HepG2 (cell line): ENCODE measurements at regions not wholly inside any gene's neighbourhood (a gene's known extent, or its start where the extent isn't known, plus 50 kb on each side); places are given as distances from the start of the nearest gene placed in this dataset.

Source experiments
- AGO2 ChIP-seq: fragments of 200-400 bp; formaldehyde crosslinking; optimal IDR thresholded peaks from 2 replicates; pipeline ENCODE3; 2017; ENCODE audit warnings: mild to moderate bottlenecking, low read depth, low read length, moderate library complexity
- BHLHE40 ChIP-seq: IDR thresholded peaks from 2 replicates; pipeline ENCODE4 v1.6.1; 2011; ENCODE audit warnings: low read length, improper control_type of control experiment
- GATAD2A ChIP-seq: IDR thresholded peaks from 2 replicates; pipeline ENCODE4 v1.6.1; 2016
- HIVEP1 ChIP-seq: sonication (generic); formaldehyde crosslinking; IDR thresholded peaks from 2 replicates; pipeline ENCODE4 v1.4.0; 2020; ENCODE audit warnings: mild to moderate bottlenecking, missing genetic modification reagents
- HOXA3 ChIP-seq: sonication (generic); formaldehyde crosslinking; IDR thresholded peaks from 2 replicates; pipeline ENCODE4 v1.5.0; 2020; ENCODE audit warnings: missing genetic modification reagents
- MXD3 ChIP-seq: IDR thresholded peaks from 2 replicates; pipeline ENCODE4 v1.6.1; 2016; ENCODE audit warnings: mild to moderate bottlenecking, missing biosample characterization, missing genetic modification reagents
- MYC ChIP-seq: sonication (generic); formaldehyde crosslinking; IDR thresholded peaks from 2 replicates; pipeline ENCODE4 v1.9.0; 2021; ENCODE audit warnings: missing genetic modification reagents, borderline replicate concordance
- NCOA2 ChIP-seq: sonication (generic); formaldehyde crosslinking; IDR thresholded peaks from 2 replicates; pipeline ENCODE4 v1.8.0; 2022; ENCODE audit warnings: inconsistent platforms
- NR2C2 ChIP-seq: sonication (generic); formaldehyde crosslinking; IDR thresholded peaks from 2 replicates; pipeline ENCODE4 v1.4.0; 2020; ENCODE audit warnings: missing genetic modification reagents, mild to moderate bottlenecking, moderate library complexity, borderline replicate concordance
- PRDM4 ChIP-seq: sonication (generic); formaldehyde crosslinking; IDR thresholded peaks from 2 replicates; pipeline ENCODE4 v1.9.0; 2021; ENCODE audit warnings: missing genetic modification reagents, borderline replicate concordance
- PRMT3 ChIP-seq: sonication (generic); formaldehyde crosslinking; IDR thresholded peaks from 2 replicates; pipeline ENCODE4 v1.8.1; 2022; ENCODE audit warnings: low read depth, mild to moderate bottlenecking, moderate library complexity, missing genetic modification reagents, borderline replicate concordance
- RBAK ChIP-seq: sonication (generic); formaldehyde crosslinking; IDR thresholded peaks from 2 replicates; pipeline ENCODE4 v1.5.1; 2020; ENCODE audit warnings: mild to moderate bottlenecking, missing genetic modification reagents
- SAP130 ChIP-seq: IDR thresholded peaks from 2 replicates; pipeline ENCODE4 v1.6.1; 2016; ENCODE audit warnings: low read depth
- TERF1 ChIP-seq: sonication (generic); formaldehyde crosslinking; IDR thresholded peaks from 2 replicates; pipeline ENCODE4 v1.8.0; 2022; ENCODE audit warnings: mild to moderate bottlenecking, missing genetic modification reagents, moderate library complexity
- ZMYM4 ChIP-seq: sonication (generic); formaldehyde crosslinking; IDR thresholded peaks from 2 replicates; pipeline ENCODE4 v1.8.1; 2023; ENCODE audit warnings: mild to moderate bottlenecking, missing genetic modification reagents
- ZNF138 ChIP-seq: sonication (generic); formaldehyde crosslinking; IDR thresholded peaks from 2 replicates; pipeline ENCODE4 v1.5.0; 2020; ENCODE audit warnings: mild to moderate bottlenecking, low read depth, missing genetic modification reagents
- ZNF205 ChIP-seq: IDR thresholded peaks from 2 replicates; pipeline ENCODE4 v1.6.1; 2018; ENCODE audit warnings: missing biosample characterization, missing genetic modification reagents
- ZNF275 ChIP-seq: sonication (generic); formaldehyde crosslinking; IDR thresholded peaks from 2 replicates; pipeline ENCODE4 v1.8.0; 2022; ENCODE audit warnings: missing genetic modification reagents, mild to moderate bottlenecking, inconsistent platforms, borderline replicate concordance
- ZNF34 ChIP-seq: sonication (generic); formaldehyde crosslinking; IDR thresholded peaks from 2 replicates; pipeline ENCODE4 v1.4.0; 2020; ENCODE audit warnings: mild to moderate bottlenecking, missing genetic modification reagents, borderline replicate concordance
- ZNF382 ChIP-seq: sonication (generic); formaldehyde crosslinking; IDR thresholded peaks from 2 replicates; pipeline ENCODE4 v1.5.0; 2020; ENCODE audit warnings: missing genetic modification reagents, mild to moderate bottlenecking, borderline replicate concordance
- ZNF451 ChIP-seq: sonication (generic); formaldehyde crosslinking; IDR thresholded peaks from 2 replicates; pipeline ENCODE4 v1.5.0; 2020; ENCODE audit warnings: mild to moderate bottlenecking, missing genetic modification reagents
- ZNF512 ChIP-seq: sonication (generic); formaldehyde crosslinking; IDR thresholded peaks from 2 replicates; pipeline ENCODE4 v1.4.0; 2020; ENCODE audit warnings: mild to moderate bottlenecking, missing genetic modification reagents
- ZNF513 ChIP-seq: sonication (generic); formaldehyde crosslinking; conservative IDR thresholded peaks from 2 replicates; pipeline ENCODE4 v1.5.0; 2020; ENCODE audit warnings: missing genetic modification reagents

- no peak for TF ChIP-seq PRDM4 (CRISPR knock-in tag)
- peak; percentile 49; the same call in 1 of the 2 replicates for TF ChIP-seq HOXA3 (CRISPR knock-in tag)
- TF ChIP-seq ZNF138 (CRISPR knock-in tag) = no peak
- no peak for TF ChIP-seq MYC (CRISPR knock-in tag)
- TF ChIP-seq ZNF382 (CRISPR knock-in tag) = no peak
- no peak for TF ChIP-seq ZNF34 (CRISPR knock-in tag)
- TF ChIP-seq RBAK (CRISPR knock-in tag) = no peak
- peak; percentile 76 for TF ChIP-seq GATAD2A
- TF ChIP-seq NR2C2 (CRISPR knock-in tag) = no peak
- 0 out of 2 replicates have a peak, but pooled peaks have one; percentile 29 for TF ChIP-seq ZMYM4 (CRISPR knock-in tag)
- no peak for TF ChIP-seq ZNF512
- TF ChIP-seq ZNF275 = no peak
- no peak for TF ChIP-seq HIVEP1
- no peak for TF ChIP-seq AGO2
- no peak for TF ChIP-seq TERF1 (CRISPR knock-in tag)
- no peak for TF ChIP-seq ZNF513 (CRISPR knock-in tag)
- TF ChIP-seq ZNF451 (CRISPR knock-in tag) = no peak
- TF ChIP-seq NCOA2 (CRISPR knock-in tag) = peak; percentile 67; the same call in 1 of the 2 replicates
- TF ChIP-seq SAP130 (CRISPR knock-in tag) = peak; percentile 29; the same call in 1 of the 2 replicates
- 0 out of 2 replicates have a peak, but pooled peaks have one; percentile 47 for TF ChIP-seq ZNF205
- peak; percentile 75 for TF ChIP-seq BHLHE40
- TF ChIP-seq PRMT3 = no peak
- no peak for TF ChIP-seq MXD3 (CRISPR knock-in tag)
Observed at GRCh38 chr22:44645083-44645482, 56.9 kb upstream of the PRR5 start (continued).
